ENCODE measurements at regions not wholly inside any gene's neighbourhood (a gene's known extent, or its start where the extent isn't known, plus 50 kb on each side); places are given as distances from the start of the nearest gene placed in this dataset.
"Not testable (repeated sequence)": the region's sequence is repeated elsewhere in the genome, so short reads cannot be mapped to it uniquely, and the experiment has no call there.

- DNase-seq (ENCODE audit: low spot score): peak; percentile 49
These were observed 101.7 kb upstream of the FN1 start for GRCh38 chr2:215537611-215538010.

GRCh38 chr2:215536510-215536909, 100.6 kb upstream of the FN1 start:
- peak; percentile 53 for DNase-seq (ENCODE audit: low spot score)

GRCh38 chr2:215535741-215536140, 99.9 kb upstream of the FN1 start:
- peak; percentile 32 for DNase-seq (ENCODE audit: low spot score)

DNA sequence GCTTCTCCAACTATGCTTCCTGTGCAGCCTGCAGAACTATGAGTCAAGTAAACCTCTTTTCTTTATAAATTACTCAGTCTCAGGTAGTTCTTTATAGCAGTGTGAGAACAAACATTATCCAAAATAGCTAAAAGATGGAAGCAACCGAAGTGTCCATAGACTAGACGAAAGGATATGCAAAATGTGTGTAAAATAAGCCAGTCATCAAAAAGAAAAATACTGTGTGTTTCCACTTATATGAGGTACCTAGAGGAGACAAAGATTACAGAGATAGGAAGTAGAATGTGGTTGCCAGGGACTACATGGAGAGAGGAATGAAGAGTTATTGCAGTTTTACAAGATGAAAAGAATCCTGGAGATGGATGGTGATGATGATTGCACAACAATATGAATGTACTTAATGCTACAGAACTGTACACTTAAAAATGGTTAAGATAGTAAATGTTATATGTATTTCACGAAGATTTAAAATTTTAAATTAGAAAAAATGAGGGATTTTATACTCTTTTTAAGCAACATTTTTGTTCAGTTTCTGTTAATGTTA, 99.3 kb upstream of the FN1 start:
- no peak for DNase-seq (ENCODE audit: low spot score)

DNA sequence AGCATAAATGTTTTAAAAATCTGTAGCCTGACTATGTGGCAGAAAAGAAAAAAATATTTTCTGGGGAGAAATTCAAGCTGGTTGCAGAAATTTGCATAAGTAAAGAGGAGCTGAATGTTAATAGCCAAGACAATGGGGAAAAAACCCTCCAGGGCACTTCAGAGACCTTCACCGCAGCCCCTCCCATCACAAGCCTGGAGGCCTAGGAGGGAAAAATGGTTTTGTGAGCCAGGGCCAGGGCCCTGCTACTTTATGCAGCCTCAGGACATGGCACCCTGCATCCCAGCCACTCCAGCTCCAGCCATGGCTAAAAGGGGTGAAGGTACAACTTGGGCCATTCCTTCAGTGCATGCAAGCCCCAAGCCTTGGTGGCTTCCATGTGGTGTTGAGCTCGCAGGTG, 97.8 kb upstream of the FN1 start:
- not testable (repeated sequence) for DNase-seq (ENCODE audit: low spot score)

- no peak for DNase-seq (ENCODE audit: low spot score)
These were observed 97.0 kb upstream of the FN1 start for GRCh38 chr2:215532844-215533243.

DNA sequence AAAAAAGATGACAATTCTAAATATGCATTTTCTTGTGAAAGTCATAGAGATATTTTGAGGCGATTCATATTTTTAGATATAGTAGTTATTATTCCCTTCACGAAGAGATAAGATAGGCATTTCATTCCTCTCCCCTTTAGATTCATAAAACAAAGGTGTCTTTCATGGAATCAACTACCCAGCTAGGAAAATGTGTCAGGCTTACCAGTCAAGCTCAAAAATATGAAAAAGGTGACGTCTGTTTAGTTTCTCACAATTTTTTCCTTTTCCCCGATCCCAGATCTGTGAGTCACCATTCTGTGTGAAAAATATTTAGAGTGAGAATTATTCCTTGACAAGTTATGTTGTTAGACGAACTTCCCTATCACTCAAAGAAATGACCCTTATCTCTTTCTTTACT, 95.4 kb upstream of the FN1 start:
- DNase-seq (ENCODE audit: low spot score): peak; percentile 23

DNA sequence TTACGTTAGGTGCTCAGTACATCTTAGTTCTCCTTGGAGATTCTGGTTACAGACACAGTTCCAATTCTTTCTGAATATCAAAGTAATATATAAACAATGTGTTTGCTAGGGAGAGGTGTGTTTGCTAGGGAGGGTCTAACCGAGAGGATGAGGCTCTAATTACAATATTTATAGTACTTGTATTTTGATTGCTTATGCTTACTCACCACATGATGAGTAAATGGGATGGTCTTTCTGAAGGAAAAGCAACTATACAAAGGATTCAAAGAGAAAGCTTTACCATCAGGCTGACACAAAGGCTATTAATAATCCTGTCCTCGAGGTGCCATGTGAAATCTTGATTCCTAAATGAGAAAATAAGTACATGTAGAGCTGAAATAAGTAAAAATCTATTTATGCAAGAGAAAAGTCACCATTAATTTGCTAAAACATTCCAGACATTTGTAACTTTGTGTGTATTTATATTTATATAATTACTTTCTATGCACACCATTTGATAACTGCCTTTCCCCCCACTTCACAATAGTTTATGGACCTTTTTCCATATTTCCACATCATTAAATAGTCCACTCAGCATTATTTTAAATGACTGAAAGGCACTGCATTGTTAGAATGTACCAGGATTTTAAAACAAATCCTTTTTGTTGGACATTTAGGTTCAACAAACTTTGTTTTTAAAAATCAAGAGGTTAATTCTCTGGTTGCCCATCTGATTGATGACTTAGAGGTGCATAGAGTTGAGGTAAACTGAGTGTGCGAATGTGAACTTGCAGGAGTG, 94.5 kb upstream of the FN1 start:
- no peak for DNase-seq (ENCODE audit: low spot score)

DNA sequence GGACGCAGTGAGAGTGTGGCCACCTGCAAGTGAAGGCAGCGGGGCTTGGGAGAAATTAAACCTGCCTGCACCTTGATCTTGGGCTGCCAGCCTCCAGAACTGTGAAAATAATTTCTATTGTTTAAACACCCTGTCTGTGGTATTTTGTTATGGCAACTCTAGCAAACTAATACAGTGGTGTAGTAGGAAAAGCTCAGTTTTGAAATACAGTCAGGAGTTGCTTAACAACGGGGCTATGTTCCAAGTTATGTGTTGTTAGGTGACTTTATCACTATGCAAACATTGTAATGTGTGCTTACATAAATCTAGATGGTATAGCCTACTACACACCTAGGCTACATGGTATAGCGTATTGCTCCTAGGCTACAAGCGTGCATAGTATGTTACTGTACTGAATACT, 93.4 kb upstream of the FN1 start:
- no peak for DNase-seq (ENCODE audit: low spot score)

DNA sequence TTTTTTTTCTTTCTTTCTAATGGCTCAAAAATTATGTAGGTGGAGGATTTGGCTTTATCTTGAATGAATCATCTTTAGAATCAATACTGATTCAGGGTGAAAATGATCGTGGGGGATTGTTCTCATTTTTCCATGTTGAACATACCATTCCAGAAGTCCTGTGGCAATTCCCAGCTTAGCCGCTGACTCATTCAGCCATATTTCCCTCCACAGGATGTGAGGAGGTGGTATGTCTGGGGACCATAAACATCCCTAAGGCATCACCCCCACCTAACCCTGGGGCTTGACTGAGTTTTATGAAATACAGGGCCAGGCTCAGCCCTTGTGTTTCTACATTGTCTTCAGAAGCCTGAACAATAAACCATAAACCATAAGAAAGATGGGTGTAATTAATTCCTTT, 92.7 kb upstream of the FN1 start:
- peak; percentile 82 for DNase-seq (ENCODE audit: low spot score)

GRCh38 chr2:215527736-215528135, 91.9 kb upstream of the FN1 start:
- DNase-seq (ENCODE audit: low spot score): peak; percentile 54

DNA sequence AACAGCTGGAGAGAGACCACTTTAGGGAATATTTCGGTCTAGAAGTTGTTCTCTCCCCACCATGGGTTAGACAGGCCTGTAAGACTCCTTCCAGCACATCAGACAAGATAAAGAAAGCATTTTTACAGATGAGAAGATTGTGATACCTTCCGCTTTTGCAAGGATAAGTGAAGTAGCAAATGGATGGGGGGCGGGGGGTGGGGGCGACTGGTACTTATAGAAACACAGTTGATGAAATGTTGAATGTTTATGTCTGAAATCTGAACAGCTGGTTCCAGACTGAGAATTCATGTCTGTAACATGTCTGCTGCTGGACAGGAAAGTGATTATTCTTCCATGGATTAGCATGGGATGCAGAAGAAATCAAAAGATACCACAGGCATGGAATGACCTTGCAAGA, 90.5 kb upstream of the FN1 start:
- DNase-seq (ENCODE audit: low spot score): no peak

GRCh38 chr2:215522237-215522636, 86.4 kb upstream of the FN1 start:
- DNase-seq (ENCODE audit: low spot score): no peak

GRCh38 chr2:215521031-215521430, 85.2 kb upstream of the FN1 start:
- DNase-seq (ENCODE audit: low spot score): peak; percentile 22

DNA sequence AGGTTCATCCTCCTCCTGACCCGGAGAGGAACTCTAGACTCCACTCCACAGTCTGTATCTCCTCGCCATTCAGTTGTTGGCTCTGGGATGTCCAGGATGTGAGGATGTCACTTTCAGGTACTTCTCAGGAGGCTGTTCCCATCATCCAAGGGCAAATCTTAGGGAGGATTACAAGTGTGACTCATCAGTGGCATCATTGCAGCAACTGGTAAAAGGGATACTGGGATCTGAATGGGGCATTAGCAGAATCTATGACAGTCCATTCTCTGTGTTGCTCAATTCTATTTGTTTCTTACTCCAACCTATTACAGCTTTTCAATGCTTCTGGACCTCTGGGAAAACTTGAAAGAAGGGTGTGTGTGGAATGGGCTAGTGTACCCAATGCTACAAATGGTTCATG, 81.5 kb upstream of the FN1 start:
- no peak for DNase-seq (ENCODE audit: low spot score)

DNA sequence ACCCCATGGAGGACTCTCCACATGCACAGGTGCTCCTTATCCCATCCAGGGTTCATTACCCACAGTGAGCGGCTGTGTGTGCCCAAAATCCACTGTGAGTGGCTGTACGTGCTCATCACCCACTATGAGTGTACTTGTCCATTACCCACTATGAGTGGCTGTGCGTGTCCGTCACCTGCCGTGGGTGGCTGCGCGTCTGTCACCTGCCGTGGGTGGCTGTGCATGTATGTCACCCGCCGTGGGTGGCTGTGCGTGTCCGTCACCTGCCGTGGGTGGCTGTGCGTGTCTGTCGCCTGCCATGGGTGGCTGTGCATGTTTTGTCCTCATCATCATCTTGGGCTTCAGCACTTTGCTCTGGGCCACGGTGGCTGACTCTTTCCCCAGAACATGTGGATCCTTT, 78.6 kb upstream of the FN1 start:
- no peak for DNase-seq (ENCODE audit: low spot score)

DNA sequence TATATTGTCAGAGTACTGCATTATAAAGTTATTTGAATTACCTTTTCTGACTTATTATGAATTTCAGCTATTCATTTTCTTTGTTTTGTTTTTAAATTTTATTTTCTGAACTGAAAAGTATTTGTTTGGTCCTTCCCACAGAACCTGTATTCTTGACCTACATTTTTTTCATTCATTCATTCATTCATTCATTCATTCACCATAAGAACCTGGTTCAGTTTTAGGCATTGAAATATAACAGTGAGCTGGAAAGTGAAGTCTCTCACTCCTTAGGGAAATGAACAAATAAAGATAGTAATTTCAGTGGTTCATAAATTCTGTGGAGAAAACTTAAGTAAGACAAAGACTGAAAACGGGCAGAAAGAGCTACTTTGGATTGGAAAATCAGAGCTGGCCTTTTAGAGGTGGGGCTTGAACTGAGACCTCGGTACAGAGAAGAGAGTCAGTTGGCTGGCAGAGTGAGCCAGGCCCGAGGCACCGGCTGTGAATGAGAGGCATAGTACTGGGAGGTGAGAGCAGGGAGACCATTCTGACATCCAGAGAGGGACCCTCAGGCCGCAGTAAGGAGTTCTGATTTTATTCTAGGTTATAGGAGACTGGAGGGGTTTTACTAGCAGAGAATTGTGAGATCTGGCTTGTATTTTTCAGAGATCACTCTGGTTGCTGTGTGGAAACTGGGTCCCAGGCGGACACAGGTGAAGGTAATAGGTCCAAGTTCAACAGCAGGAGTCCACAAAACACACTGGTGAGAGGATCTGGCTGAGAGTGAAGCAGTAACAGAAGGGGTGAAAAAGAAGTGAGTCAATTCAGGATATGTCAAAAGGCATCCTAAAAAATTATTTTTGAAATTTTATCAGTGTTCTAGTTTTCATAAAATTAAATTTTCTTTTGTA, 75.8 kb upstream of the FN1 start:
- no peak for DNase-seq (ENCODE audit: low spot score)

DNA sequence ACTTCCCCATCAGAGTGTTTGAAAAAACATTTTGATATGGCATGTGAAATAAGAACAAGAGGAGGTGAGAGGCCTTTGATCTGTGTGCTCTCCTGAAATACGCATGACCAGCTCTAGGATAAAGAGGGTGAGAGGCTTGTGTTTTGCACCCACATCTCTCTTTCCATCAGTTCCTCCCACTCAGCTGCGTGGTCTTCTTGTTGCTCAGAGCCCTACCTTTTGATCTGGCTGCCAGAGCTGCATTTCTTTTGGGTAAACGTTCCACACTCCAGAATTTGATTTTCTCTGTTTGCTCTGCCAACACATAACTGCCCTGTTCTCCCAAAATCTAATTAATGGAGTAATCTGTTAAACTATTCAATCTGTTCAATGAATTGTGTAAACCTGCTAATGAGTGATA, 72.0 kb upstream of the FN1 start:
- DNase-seq (ENCODE audit: low spot score): peak; percentile 20

- DNase-seq (ENCODE audit: low spot score): no peak
These were observed 71.3 kb upstream of the FN1 start for GRCh38 chr2:215507136-215507535.

GRCh38 chr2:215506604-215506990, 70.7 kb upstream of the FN1 start:
- DNase-seq (ENCODE audit: low spot score): no peak

- DNase-seq (ENCODE audit: low spot score): peak; percentile 72
These were observed 69.3 kb upstream of the FN1 start for GRCh38 chr2:215505044-215505786.

GRCh38 chr2:215504547-215504946, 68.7 kb upstream of the FN1 start:
- no peak for DNase-seq (ENCODE audit: low spot score)
